MG63 (cell line): ENCODE measurements at regions not wholly inside any gene's neighbourhood (a gene's known extent, or its start where the extent isn't known, plus 50 kb on each side); places are given as distances from the start of the nearest gene placed in this dataset.
A peak's percentile ranks its signal among the peaks of the same experiment; 100 is the strongest.

ENCODE experiments used
- DNase-seq: peaks from one replicate; pipeline ENCODE4 v3.0.0-alpha.2; 2020
- H3K27me3 ChIP-seq: fragments of 250-450 bp; sonication (Bioruptor Pico); 2 replicates; pipeline ENCODE4 v1.5.1; 2020; ENCODE audit warnings: mild to moderate bottlenecking, moderate library complexity
- H3K36me3 ChIP-seq: fragments of 250-450 bp; sonication (Bioruptor Pico); 2 replicates; pipeline ENCODE4 v1.5.1; 2020; ENCODE audit warnings: mild to moderate bottlenecking, moderate library complexity
- H3K4me3 ChIP-seq: fragments of 250-450 bp; sonication (Bioruptor Pico); 2 replicates; pipeline ENCODE4 v1.5.1; 2020; ENCODE audit warnings: mild to moderate bottlenecking, moderate library complexity
- H3K9me3 ChIP-seq: fragments of 250-450 bp; sonication (Bioruptor Pico); 2 replicates; pipeline ENCODE4 v1.5.1; 2020; ENCODE audit warnings: mild to moderate bottlenecking, moderate library complexity

DNA sequence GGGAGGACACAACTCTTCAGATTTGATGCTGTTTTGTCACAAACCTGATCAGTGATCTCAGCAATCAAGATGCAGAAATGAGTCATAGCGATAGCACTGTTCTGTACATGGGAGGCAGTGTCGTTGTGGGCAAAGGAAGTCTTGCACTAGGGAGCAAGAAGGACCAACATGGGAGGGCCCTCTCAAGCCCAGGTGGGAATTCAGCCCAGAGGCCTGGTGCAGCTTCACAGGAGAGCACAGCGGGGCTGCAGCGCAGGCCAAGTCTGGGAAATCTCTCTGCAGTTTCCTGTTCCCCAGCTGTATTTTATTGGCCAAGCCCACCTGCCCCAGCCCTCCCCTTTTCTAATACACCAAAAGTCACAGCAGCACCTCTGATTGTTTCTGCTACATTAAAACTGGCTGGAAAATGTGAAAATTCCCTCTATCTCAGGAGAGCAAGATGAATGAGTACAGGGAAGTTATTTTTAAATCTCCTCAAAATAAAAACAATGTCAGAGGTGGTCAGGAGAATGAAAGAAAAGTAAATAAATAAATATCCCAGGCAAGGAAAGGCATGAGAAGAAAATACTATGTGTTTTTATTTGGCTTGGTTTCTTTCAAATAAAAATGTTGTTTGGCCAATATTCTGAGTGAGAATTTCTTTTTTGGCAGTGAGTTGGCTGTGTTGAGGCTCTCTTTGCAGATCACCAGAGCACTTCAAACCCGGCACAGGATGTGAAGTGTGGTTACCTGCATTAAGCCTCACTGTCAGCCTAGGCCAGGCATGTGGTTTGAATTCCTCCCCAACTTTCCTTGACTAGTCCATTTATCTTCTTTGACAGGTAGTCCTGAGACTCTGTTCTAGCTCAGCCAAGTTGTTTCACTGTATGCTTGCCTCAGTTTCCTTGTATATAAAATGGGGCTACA lies 422.1 kb downstream of the PLPP3 start:
- Histone ChIP-seq H3K36me3 (no peaks in the 10 kb centered on the region), H3K27me3 (no peaks in the 10 kb centered on the region), H3K4me3 (no peak overlapping the region), H3K9me3 (no peaks in the 10 kb centered on the region)
- no peak for DNase-seq

DNA sequence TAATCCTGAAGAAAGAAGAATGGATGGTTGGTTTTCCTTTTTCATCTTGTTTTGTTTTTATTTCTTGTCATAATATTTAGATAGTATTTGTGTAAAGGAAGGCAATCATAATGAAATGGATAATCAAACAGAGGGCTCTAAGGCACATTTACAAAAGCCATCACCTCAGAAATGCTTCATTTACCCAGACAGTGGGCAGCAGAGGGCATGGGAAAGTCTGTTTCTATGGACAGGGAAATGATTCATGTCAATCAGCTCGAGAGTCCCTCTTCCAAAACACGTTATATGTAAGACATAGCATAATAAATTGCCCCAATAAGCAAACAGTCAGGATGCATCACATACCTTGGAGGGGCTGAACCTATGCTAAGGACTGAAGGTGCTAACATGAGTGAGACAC lies 426.1 kb downstream of the PLPP3 start:
- Histone ChIP-seq H3K4me3 (no peak overlapping the region), H3K27me3 (no peaks in the 10 kb centered on the region), H3K36me3 (no peaks in the 10 kb centered on the region), H3K9me3 (no peaks in the 10 kb centered on the region)
- no peak for DNase-seq

DNA sequence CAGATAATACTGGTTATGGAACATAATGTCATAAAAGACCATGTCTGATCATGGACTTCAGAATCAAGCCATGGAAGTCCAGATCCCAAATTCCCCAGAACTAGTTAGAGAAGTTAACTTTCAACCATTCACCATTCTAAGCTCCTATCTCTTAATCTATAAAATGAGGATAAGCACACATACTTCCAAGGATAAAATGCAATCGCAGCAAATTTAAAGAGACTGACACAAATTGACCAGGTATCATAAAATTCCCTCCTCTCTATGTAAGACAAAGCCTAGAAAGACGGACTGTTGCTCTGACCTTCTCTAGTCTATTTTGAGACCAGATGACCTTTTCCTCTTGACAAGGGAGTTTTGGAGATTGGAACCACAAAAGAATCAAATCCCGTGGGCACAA lies 426.7 kb downstream of the PLPP3 start:
- Histone ChIP-seq H3K36me3 (no peaks in the 10 kb centered on the region), H3K4me3 (no peak overlapping the region), H3K27me3 (no peaks in the 10 kb centered on the region), H3K9me3 (no peaks in the 10 kb centered on the region)
- DNase-seq = no peak

DNA sequence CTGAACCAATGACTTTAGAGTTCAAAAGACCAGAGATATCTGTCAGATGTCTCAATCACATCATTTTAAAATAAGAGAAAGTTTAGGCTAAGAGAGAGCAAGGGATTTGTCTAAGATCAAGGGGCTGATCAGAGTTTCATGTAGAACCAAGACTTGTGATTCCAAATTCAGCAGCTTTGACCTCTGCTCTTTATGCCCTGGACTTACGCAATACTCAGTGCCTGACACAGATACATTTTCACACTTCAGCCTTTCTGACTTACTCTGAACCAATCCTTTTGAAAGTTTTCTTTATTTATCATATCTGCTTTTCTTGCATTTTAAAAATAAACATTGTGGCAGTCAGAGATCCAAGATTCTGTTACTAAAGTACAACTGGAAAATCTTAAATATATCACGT lies 428.0 kb downstream of the PLPP3 start:
- H3K27me3 ChIP-seq = no peaks in the 10 kb centered on the region
- no peak overlapping the region for H3K4me3 ChIP-seq

DNA sequence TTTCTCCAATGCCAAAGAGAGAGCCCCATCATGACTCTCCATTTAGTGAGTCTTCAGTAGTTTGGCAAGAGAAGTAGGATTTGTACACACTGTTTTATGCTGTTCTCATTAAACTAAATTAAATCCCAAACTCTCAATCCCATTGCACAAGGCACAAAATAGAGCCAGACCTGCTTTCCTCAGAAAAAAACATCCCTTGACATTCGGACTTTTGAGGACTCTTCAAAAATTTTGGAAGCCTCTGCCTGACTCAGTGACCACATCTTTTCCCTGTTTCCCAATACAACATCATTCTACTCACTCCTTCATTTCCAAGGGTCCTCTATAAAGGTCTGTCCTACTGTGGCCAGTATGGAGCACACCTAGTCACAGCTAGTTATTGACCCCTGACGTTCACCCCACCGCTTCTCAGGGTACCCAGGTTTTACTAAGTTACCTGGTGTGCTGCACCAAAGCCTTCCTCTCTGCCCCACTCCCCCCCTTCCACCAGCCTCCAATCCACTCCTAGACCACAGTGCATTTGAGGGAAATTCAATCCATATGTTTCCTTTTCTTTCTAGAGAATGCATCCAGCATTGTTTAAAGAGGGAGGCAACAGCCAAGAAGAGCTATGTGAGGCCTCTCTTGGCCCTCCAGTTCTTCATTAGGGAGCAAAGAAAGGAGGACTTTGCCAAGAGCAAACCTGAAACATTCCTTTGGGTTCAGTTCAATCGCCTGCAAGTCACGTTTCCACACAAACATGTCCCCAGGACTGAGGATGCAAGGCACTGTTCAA lies 428.7 kb downstream of the PLPP3 start:
- Histone ChIP-seq H3K36me3 (no peaks in the 10 kb centered on the region), H3K9me3 (no peaks in the 10 kb centered on the region), H3K4me3 (no peak overlapping the region), H3K27me3 (no peaks in the 10 kb centered on the region)
- DNase-seq = no peak

More for the DNA sequence above, 428.0 kb downstream of the PLPP3 start:
- no peaks in the 10 kb centered on the region for H3K36me3 ChIP-seq
- H3K9me3 ChIP-seq = no peaks in the 10 kb centered on the region
- DNase-seq = no peak

DNA sequence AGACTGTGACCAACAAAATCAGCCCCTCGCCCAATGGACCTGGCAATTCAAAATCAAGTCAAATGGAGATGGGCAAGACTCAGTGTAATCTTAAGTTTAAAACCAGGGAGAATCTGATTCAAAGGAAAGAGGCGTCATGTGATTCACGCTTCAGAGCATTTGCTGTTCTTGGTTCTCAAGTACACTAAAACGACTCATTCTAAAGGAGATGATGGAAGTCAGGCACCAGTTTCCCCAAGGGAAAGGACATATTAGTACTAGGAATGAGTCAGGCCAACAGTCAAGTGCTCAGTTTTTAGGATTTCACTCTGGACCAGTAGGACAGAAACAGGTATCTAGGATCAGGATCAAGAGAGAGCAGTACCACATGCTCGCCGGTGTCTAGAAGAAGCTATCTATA lies 429.6 kb downstream of the PLPP3 start:
- DNase-seq = no peak
- Histone ChIP-seq H3K4me3 (no peak overlapping the region), H3K27me3 (no peaks in the 10 kb centered on the region), H3K36me3 (no peaks in the 10 kb centered on the region), H3K9me3 (no peaks in the 10 kb centered on the region)

DNA sequence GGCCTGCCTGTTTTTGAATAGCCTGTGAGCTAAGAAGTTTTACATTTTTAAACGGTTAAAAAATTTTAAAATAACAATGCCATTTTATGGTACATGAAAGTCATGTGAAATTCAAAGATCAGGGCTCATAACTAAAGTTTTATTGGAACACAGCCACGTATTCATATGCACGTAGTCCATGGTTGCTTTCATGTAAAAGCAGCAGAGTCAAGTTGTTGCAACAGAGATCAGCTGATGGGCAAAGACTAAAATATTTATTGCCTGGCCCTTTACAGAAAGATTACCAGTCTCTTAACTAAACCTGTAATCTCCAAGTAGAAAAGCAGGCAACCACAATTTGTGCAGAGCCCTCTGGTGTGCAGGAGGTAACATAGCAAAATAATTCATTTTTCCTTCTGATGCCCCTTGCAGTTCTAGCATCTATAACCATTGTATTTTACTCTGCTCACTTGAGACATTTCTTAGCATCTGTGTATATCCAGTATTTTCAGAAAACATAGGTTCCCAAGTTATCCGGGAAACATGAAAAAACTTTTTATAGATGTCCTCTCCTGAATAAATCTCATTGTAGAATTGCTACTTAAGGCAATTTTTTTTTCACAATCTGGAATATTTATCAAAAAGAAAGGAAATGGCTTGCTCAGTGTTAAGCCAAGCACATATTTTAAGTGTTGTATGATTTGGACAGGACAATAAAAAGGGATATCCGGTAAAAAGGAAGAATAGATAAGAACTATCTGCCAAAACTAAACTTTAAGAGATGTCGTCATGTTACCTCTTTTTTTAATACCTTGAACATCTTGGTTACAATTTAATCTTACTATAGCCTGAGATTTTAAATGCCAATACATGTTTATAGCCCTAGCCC lies 430.8 kb downstream of the PLPP3 start:
- no peaks in the 10 kb centered on the region for H3K27me3 ChIP-seq
- no peak for DNase-seq
- H3K36me3 ChIP-seq = no peaks in the 10 kb centered on the region
- no peaks in the 10 kb centered on the region for H3K9me3 ChIP-seq
- no peak overlapping the region for H3K4me3 ChIP-seq

DNA sequence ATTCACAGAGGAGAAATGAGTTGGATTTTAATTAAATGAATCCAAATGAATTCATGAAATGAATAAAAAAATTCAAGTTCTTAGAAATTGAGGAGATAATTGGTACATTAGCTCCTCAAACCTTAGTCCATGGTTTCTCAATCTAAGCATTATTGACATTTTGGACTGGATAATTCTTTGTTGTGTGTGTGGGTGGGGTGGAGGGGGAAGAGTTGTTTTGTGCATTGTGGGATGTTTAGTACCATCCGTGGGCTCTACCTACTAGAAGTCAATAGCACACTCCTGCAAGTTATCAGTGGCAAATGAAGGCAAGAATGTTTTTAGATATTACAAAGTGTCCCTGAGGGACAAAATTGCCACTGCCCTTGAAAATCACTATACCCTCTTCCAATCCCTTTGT lies 431.9 kb downstream of the PLPP3 start:
- no peak overlapping the region for H3K4me3 ChIP-seq

DNA sequence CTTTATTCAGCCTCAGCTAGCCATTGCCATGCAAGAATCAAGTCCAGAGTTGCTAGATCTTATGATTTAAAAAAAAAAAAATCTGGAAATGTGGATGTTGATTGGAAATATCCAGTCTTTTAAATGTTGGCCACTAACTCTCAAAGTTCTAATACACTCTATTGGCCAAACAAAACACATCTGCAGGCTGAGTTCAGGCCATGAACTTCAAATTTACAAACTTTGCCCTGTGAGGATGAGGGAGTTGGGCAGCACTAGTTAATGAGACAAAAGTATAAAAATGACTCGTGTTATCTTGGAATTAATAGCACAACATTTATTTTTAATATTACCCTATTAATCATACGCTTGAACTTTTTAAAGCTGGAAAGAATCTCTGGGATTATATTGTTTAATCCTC lies 432.3 kb downstream of the PLPP3 start:
- no peaks in the 10 kb centered on the region for H3K9me3 ChIP-seq
- H3K36me3 ChIP-seq = no peaks in the 10 kb centered on the region
- H3K27me3 ChIP-seq = no peaks in the 10 kb centered on the region
- DNase-seq = no peak
- no peak overlapping the region for H3K4me3 ChIP-seq

More for the DNA sequence above, 431.9 kb downstream of the PLPP3 start:
- no peaks in the 10 kb centered on the region for H3K36me3 ChIP-seq
- no peaks in the 10 kb centered on the region for H3K27me3 ChIP-seq
- no peak for DNase-seq
- H3K9me3 ChIP-seq = no peaks in the 10 kb centered on the region

DNA sequence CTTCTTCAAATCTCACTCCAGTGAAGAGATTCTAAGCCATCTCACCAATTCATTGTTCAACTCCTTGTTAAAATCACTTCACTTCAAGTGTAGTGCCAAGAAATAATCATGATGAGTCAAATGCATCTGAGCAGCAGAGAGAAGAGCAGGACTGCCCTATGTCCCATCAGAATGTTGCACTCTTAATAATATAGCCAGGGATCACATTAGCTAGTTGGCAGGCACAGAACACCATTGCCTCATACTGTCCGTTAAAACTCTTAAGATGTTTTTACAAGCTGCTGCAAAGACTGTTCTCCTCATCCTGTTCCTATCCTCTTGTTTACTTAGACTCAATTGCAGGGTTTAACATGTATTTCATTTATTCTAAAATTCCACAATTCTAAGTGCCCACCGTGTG lies 432.9 kb downstream of the PLPP3 start:
- DNase-seq = peak; percentile 71
- no peaks in the 10 kb centered on the region for H3K9me3 ChIP-seq
- H3K36me3 ChIP-seq = no peaks in the 10 kb centered on the region
- no peaks in the 10 kb centered on the region for H3K27me3 ChIP-seq
- no peak overlapping the region for H3K4me3 ChIP-seq

DNA sequence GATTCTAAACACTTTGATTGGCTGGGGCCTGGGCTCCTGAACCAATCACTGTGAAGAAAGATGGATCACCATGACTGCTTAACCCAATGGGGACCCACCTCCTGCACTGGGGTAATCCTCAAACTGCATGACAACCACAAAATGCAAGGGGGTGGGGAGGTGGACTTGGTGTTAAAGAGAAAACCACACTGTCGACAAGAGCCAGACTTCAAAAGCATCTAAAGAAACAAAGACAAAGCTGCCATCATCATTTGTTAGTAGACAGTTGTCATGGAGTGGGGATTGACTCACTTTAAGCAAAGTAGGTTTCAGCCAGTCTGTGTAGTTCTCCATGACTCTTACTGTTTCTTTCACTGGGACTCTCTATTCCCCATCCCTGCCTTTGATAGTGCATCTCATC lies 433.8 kb downstream of the PLPP3 start:
- H3K4me3 ChIP-seq = no peak overlapping the region
- H3K36me3 ChIP-seq = no peaks in the 10 kb centered on the region
- DNase-seq = no peak
- no peaks in the 10 kb centered on the region for H3K9me3 ChIP-seq
- no peaks in the 10 kb centered on the region for H3K27me3 ChIP-seq

DNA sequence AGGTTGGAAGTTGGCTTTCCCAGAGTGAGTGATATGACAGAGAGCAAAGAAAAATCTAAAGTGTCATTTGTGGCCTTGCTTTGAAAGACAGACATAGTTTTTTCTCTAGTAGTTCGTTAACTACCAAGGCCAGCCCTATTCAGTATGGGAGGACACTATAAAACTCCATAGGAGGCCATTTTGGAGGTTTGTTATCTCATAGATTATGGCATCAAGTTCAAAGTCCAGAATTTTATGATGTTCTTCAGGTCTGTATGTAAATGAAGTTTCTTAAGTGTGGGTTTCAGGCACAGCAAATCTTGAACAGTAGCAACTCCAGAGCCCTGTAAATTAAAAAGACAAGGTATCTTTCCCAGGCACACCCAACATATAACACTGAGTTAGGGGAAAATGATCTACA lies 437.1 kb downstream of the PLPP3 start:
- H3K4me3 ChIP-seq = no peak overlapping the region
- H3K9me3 ChIP-seq = no peaks in the 10 kb centered on the region
- no peaks in the 10 kb centered on the region for H3K36me3 ChIP-seq
- H3K27me3 ChIP-seq = no peaks in the 10 kb centered on the region
- no peak for DNase-seq

DNA sequence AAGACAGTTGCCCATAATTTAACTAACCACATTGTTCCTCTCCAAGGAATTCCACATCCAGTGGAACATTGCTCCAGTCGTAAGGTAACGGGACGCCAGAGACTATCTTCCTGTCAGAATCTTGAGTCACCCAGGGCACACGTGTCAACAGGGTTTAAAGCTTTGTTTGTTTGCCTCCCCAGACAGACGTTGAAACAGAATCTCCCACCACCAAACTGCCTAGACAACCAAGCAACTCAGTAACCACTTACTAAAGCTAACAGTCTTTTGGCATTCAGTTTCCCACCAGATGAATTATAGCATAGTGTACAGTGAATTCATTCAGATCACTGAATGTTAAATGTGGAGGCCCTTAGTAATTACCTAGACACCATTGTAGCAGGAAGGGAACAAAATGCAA lies 439.5 kb downstream of the PLPP3 start:
- H3K36me3 ChIP-seq = no peaks in the 10 kb centered on the region
- no peaks in the 10 kb centered on the region for H3K27me3 ChIP-seq
- no peaks in the 10 kb centered on the region for H3K9me3 ChIP-seq
- H3K4me3 ChIP-seq = no peak overlapping the region
- DNase-seq = no peak

DNA sequence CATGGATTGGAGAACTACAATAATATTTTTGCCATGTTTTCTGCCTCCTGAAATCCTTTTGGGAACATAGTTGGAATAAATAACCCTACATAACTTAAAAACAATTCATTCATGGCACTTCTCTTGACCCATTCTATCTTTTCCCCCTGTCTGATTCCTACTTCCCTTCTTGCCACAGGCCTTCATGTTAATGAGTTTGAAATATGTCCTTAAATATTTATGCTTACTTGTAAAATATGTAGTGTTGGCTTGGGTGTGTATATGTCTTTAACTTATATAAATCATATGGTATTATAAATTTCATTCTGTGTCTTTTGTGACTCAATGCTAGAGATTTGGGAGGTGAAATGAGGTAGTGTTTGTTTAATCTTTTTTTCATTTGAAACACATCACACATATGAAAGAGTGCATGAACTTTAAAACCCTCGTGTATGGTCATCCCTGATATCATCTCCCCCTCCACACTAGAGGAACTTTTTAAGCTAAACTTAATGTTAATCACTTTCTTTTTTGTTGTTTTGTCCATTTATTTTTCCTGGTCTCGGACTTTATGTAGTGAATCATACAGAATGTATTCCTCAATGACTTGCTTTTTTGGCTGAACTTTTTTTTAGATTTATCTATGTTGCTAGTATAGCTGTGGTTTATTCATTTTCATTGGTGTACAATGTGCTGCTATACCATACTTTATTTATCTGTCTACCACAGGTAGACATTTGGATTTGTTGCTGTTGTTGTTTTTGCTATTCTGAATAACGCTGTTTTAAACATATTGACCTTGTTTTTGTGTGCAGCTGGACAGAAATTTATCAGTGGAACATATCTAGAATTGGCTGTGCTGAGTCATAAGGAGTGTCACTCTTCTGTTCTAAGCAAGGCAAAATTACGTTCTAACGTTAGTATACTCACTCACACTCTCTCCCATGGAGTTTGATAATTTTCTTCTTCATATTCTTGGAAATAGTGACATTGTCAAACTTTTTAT lies 441.6 kb downstream of the PLPP3 start:
- no peaks in the 10 kb centered on the region for H3K9me3 ChIP-seq
- no peak overlapping the region for H3K4me3 ChIP-seq
- no peaks in the 10 kb centered on the region for H3K36me3 ChIP-seq
- no peak for DNase-seq
- no peaks in the 10 kb centered on the region for H3K27me3 ChIP-seq

DNA sequence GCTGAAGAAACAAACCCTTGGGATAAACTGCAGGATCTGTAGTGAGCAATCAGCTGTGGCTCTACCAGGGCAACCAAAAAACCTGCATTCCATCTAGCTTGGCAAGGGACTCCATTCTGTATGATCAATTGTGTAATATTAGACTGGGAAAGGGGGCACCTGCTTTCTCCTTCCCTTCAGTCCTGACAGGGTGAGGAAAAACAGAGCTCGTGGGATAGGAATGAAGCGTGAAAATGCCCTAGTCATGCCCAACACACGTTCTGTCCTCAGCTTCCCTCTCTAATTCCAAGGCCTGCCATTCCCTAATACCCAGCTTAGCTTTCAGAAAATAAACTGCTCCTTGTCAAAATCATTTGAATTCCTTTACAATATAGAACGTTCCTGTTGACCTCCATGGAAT lies 442.3 kb downstream of the PLPP3 start:
- no peaks in the 10 kb centered on the region for H3K36me3 ChIP-seq
- H3K9me3 ChIP-seq = no peaks in the 10 kb centered on the region
- DNase-seq = no peak
- no peak overlapping the region for H3K4me3 ChIP-seq
- no peaks in the 10 kb centered on the region for H3K27me3 ChIP-seq

DNA sequence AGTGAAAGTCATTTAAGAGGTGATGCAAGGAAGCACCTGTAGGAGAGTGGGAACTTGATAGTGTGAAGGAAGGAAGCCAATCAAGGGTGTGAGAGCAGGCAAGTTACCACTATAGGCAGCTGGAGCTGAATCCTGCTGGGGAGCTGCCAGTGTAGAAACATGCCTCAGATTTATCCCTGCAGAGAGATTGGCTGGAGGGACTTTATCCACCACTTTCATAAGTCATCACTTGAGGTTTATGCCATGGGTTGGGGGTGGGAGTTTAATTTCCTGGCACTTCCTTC lies 443.6 kb downstream of the PLPP3 start:
- Histone ChIP-seq H3K36me3 (no peaks in the 10 kb centered on the region), H3K9me3 (no peaks in the 10 kb centered on the region), H3K4me3 (no peak overlapping the region), H3K27me3 (no peaks in the 10 kb centered on the region)
- DNase-seq = no peak
